ENCODE measurements at regions not wholly inside any gene's neighbourhood (a gene's known extent, or its start where the extent isn't known, plus 50 kb on each side); places are given as distances from the start of the nearest gene placed in this dataset.

- no peak for TF ChIP-seq CTCF (IDR thresholded peaks at IDR 0.05; ENCODE audit: insufficient read depth, low read depth, low read length, missing control alignments)
- H3K4me3 ChIP-seq (ENCODE audit: low read length), result no peak overlapping the region
- no peak for DNase-seq (ENCODE audit: low read depth)
Measured at GRCh38 chr4:53832549-53832948, 231.9 kb downstream of the CHIC2 start.

DNA sequence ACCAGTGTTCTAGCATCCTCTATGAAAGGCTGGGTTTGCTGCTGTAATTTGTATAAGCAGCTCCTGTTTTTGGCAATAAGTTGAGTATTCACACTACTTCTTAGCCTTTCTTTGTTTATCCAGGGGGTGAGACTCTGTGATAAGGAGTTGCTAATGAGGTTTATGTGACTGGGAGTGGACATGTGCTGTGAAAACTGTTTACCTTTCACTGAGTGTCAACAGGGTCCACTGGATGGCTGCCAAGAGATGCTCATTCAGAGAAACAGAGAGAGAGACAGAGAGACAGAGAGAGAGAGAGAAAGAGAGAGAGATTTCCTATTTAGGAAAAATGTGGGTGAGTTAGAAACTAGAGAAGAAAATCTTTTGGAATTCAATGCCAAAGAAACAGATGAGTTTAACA is 233.9 kb downstream of the CHIC2 start:
- TF ChIP-seq CTCF (IDR thresholded peaks at IDR 0.05; ENCODE audit: insufficient read depth, low read depth, low read length, missing control alignments), result no peak
- DNase-seq (ENCODE audit: low read depth), result no peak
- H3K4me3 ChIP-seq (ENCODE audit: low read length), result no peak overlapping the region

GRCh38 chr4:53821179-53821851 is 230.0 kb upstream of the LNX1 start:
- TF ChIP-seq CTCF (IDR thresholded peaks at IDR 0.05; ENCODE audit: insufficient read depth, low read depth, low read length, missing control alignments), result no peak
- H3K4me3 ChIP-seq (ENCODE audit: low read length), result no peak overlapping the region
- no peak for DNase-seq (ENCODE audit: low read depth)

- DNase-seq (ENCODE audit: low read depth), result no peak
- no peak for TF ChIP-seq CTCF (IDR thresholded peaks at IDR 0.05; ENCODE audit: insufficient read depth, low read depth, low read length, missing control alignments)
- H3K4me3 ChIP-seq (ENCODE audit: low read length), result no peak overlapping the region
Measured at GRCh38 chr4:53818104-53818503, 226.8 kb upstream of the LNX1 start.

- no peak for TF ChIP-seq CTCF (IDR thresholded peaks at IDR 0.05; ENCODE audit: insufficient read depth, low read depth, low read length, missing control alignments)
- no peak for DNase-seq (ENCODE audit: low read depth)
- no peak overlapping the region for H3K4me3 ChIP-seq (ENCODE audit: low read length)
Measured at GRCh38 chr4:53816561-53816960, 225.3 kb upstream of the LNX1 start.

- H3K4me3 ChIP-seq (ENCODE audit: low read length), result no peak overlapping the region
- DNase-seq (ENCODE audit: low read depth), result no peak
- no peak for TF ChIP-seq CTCF (IDR thresholded peaks at IDR 0.05; ENCODE audit: insufficient read depth, low read depth, low read length, missing control alignments)
Measured at GRCh38 chr4:53815281-53815680, 224.0 kb upstream of the LNX1 start.

DNA sequence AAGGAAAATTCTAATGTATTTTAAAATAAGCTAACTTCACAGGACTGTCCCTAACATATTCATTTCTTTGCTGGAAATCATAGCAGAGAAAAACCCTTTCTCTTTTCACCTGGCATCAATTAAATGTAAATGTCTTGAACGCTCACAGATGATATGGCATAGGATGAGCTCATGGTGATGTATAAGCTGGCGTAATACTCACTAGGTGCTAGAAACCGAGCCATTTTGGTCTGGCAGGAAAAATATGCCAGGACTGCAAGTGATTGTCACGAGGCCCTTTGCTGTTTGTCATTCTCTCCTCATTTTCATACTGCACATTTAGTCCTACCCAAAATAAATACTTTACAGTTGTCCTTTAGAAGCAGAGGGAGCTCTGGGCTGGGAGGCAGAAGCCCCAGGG is 222.7 kb upstream of the LNX1 start:
- no peak for TF ChIP-seq CTCF (IDR thresholded peaks at IDR 0.05; ENCODE audit: insufficient read depth, low read depth, low read length, missing control alignments)
- no peak overlapping the region for H3K4me3 ChIP-seq (ENCODE audit: low read length)
- DNase-seq (ENCODE audit: low read depth), result no peak
